Testis (tissue), 2 donors: ENCODE measurements at regions not wholly inside any gene's neighbourhood (a gene's known extent, or its start where the extent isn't known, plus 50 kb on each side); places are given as distances from the start of the nearest gene placed in this dataset.

Experiments
- DNase-seq: peaks from one replicate; pipeline ENCODE4 v3.0.0-alpha.2; 2019
- H3K27ac ChIP-seq, 2 donors: fragments of 200-600 bp; sonication (generic); one replicate each; pipeline ENCODE4 v1.5.1; 2019
- H3K27me3 ChIP-seq: fragments of 200-600 bp; sonication (generic); one replicate; pipeline ENCODE4 v1.5.1; 2019
- H3K36me3 ChIP-seq: fragments of 200-600 bp; sonication (generic); one replicate; pipeline ENCODE4 v1.5.1; 2017; ENCODE audit warnings: low read depth; ENCODE audit errors: missing control alignments
- H3K4me1 ChIP-seq: fragments of 200-600 bp; sonication (generic); one replicate; pipeline ENCODE4 v1.5.1; 2019
- H3K4me3 ChIP-seq, 2 donors: fragments of 200-600 bp; sonication (generic); one replicate each; pipeline ENCODE4 v1.5.1; 2017 to 2019
- H3K9me3 ChIP-seq: fragments of 200-600 bp; sonication (generic); one replicate; pipeline ENCODE4 v1.5.1; 2017
- CTCF ChIP-seq, 3 experiments: fragments of 450-650 bp in 2 of 3; fragments of 200-600 bp in 1 of 3; sonication (generic) in 1 of 3; IDR thresholded peaks; one replicate each; pipeline ENCODE4 v1.5.1; 2016 to 2019; ENCODE audit warnings: antibody characterized with exemption in 3 of 3, mild to moderate bottlenecking in 2 of 3, moderate library complexity in 1 of 3
- POLR2A ChIP-seq: fragments of 450-650 bp; IDR thresholded peaks from one replicate; pipeline ENCODE4 v1.6.1; 2017; ENCODE audit warnings: antibody characterized with exemption, mild to moderate bottlenecking, moderate library complexity
- WGBS, 2 donors: methylation state at CpG; one replicate each; pipeline ENCODE4 v1.1.5; 2018; 5-methylcytosine and 5-hydroxymethylcytosine counted together
- intact Hi-C: fragments of 100-400 bp; cut with DNase I; formaldehyde crosslinking; loops from one replicate; pipeline ENCODE4 v1.15.1; 2023; ENCODE audit warnings: low total_unique reads

DNA sequence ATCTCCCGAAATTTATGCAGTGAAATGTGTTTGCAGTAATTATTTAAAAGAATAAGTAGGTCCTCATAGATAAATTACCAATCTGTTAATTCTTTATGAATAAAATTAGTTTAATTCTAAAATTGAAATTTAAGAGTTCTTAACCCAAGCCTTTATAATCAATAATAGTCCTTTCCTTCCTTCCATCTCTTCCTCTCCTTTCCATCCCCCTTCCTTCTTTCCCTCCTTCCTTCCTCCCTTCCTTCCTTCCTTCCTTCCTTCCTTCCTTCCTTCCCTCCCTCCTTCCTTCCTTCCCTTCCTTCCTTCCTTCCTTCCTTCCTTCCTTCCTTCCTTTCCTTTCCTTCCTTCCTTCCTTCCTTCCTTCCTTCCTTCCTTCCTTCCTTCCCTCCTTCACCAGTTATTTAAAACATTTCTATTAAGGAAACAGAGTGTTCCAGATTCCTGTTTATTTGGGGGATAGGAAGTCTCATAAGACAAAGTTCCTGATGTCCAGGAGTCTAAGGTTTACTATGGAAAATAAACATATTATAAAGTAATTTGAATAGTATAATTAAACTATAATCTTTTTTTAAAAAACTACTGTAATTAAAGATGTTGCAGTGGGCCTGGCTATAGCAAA is 285.3 kb upstream of the NOX3 start:
- TF ChIP-seq CTCF (IDR thresholded peaks at IDR 0.05) = no peak
- no peak for DNase-seq
- Histone ChIP-seq H3K9me3 (no peaks in the 10 kb centered on the region), H3K4me1 (no peaks in the 10 kb centered on the region), H3K4me3 (no peak overlapping the region), H3K27me3 (no peaks in the 10 kb centered on the region), H3K27ac (no peak overlapping the region), H3K36me3 (no peaks in the 10 kb centered on the region)
- 86 to 100% methylated on average over 1 of the region's 1 CpG for WGBS, 2 donors
- intact Hi-C loops = no loop called here

DNA sequence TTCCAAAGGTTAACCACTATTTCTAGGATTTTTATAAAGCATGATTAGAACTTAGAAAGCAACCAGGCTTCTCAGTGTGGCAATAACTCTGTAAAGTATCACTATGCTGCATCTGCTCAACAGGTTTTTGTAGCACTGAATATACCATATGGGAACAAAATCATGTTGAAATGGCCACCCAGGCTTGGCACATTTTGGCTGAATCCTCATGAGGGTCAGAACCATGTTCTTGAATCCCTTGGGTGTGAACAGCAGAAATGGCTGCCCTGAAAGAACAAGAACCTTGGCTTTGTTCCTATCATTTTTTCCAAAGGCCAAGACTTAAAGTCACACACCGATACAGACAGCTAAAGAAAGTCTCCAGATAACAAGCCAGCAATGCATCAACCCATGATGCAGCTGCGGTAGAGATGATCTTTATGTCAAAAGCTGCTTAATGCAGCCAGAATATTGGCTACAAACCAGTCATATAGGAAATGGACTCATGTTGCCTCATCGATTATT is 283.0 kb upstream of the NOX3 start:
- Histone ChIP-seq H3K4me3 (no peak overlapping the region), H3K27me3 (no peaks in the 10 kb centered on the region), H3K36me3 (no peaks in the 10 kb centered on the region), H3K4me1 (no peaks in the 10 kb centered on the region), H3K27ac (no peak overlapping the region), H3K9me3 (no peaks in the 10 kb centered on the region)
- 78 to 80% methylated on average over 3 of the region's 3 CpGs for WGBS, 2 donors
- intact Hi-C loops = no loop called here
- no peak for TF ChIP-seq POLR2A
- no peak for TF ChIP-seq CTCF (IDR thresholded peaks at IDR 0.05)
- no peak for DNase-seq

DNA sequence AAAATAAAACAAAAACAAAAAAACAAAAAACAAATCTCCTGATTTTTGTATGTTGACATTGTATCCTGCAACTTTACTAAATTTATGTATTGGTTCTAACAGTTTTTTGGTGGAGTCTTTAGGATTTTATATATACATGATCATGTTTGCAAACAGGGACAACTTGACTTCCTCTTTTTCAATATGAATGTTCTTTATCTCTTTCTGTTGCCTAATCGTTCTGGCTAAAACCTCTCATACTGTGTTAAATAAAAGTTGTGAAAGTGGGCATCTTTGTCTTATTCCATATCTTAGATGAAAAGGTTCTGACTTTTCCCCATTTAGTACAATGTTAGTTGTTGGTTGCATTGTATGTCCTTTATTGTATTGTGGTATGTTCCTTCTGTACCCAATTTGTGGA is 261.7 kb upstream of the NOX3 start:
- H3K27ac ChIP-seq = no peak overlapping the region
- H3K4me1 ChIP-seq = no peaks in the 10 kb centered on the region
- no peaks in the 10 kb centered on the region for H3K27me3 ChIP-seq
- no peaks in the 10 kb centered on the region for H3K36me3 ChIP-seq
- 48% methylated on average over 1 of the region's 1 CpG for WGBS, 2 donors
- TF ChIP-seq CTCF (IDR thresholded peaks at IDR 0.05) (no peak), POLR2A (no peak)
- H3K4me3 ChIP-seq = no peak overlapping the region
- no peaks in the 10 kb centered on the region for H3K9me3 ChIP-seq
- no peak for DNase-seq
- intact Hi-C loops = no loop called here

GRCh38 chr6:155710704-155711103 is 255.1 kb upstream of the NOX3 start:
- Histone ChIP-seq H3K27me3 (no peaks in the 10 kb centered on the region), H3K9me3 (no peaks in the 10 kb centered on the region), H3K4me3 (no peak overlapping the region), H3K27ac (no peak overlapping the region), H3K4me1 (no peaks in the 10 kb centered on the region), H3K36me3 (no peaks in the 10 kb centered on the region)
- 72 to 87% methylated on average over 2 of the region's 2 CpGs for WGBS, 2 donors
- TF ChIP-seq CTCF (IDR thresholded peaks at IDR 0.05) (no peak), POLR2A (no peak)
- no peak for DNase-seq
- intact Hi-C loops = no loop called here

DNA sequence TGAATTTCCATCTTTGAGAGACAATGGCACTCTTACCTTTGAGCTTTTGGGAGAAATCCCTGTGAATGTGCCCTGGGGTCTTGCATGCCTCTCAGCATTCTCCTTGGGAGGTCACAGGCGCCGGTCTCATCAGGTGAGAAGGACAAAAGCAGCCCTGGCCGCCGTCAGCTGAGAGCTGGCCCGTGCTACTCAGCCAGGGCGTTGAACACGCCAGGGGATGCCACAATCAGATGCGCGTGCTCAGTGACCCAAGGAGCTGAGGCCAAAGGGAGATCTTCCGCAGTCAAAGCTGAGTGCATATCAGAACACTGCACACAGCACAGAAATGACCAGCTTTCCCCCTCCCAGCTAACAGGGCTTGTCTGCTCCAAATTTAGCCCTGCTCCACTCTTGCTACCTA is 253.6 kb upstream of the NOX3 start:
- no peaks in the 10 kb centered on the region for H3K9me3 ChIP-seq
- intact Hi-C loops = no loop called here

More for the DNA sequence above, 253.6 kb upstream of the NOX3 start:
- peak overlapping the region in 1 of 2 donors; percentile 17 for H3K4me3 ChIP-seq
- H3K36me3 ChIP-seq = no peaks in the 10 kb centered on the region
- H3K4me1 ChIP-seq = no peaks in the 10 kb centered on the region
- H3K27ac ChIP-seq = no peak overlapping the region
- 52 to 93% methylated on average over 9 to 10 of the region's 10 CpGs for WGBS, 2 donors
- TF ChIP-seq POLR2A (no peak), CTCF (IDR thresholded peaks at IDR 0.05) (no peak)
- H3K27me3 ChIP-seq = no peaks in the 10 kb centered on the region
- no peak for DNase-seq
